Spleen (tissue), 11 donors: ENCODE measurements at regions not wholly inside any gene's neighbourhood (a gene's known extent, or its start where the extent isn't known, plus 50 kb on each side); places are given as distances from the start of the nearest gene placed in this dataset.
"Not testable (repeated sequence)": the region's sequence is repeated elsewhere in the genome, so short reads cannot be mapped to it uniquely, and the experiment has no call there.

Experiments
- DNase-seq: peaks from one replicate; pipeline ENCODE4 v3.0.0-alpha.2; 2020
- H3K27ac ChIP-seq, 8 donors: fragments of 200-600 bp; sonication (generic) in 7 of 8; 1 replicate in 4 of 8; 2 replicates in 4 of 8; pipeline versions ENCODE4 v1.5.0 to v1.8.0; 2016 to 2021; ENCODE audit warnings: inconsistent platforms in 4 of 8, mild to moderate bottlenecking in 4 of 8, moderate library complexity in 1 of 8
- H3K27me3 ChIP-seq, 7 donors: fragments of 200-600 bp; sonication (generic) in 6 of 7; replicated peaks in 1 of 7; 1 replicate in 4 of 7; 2 replicates in 3 of 7; pipeline versions ENCODE4 v1.5.0 to v1.8.0; 2016 to 2021; ENCODE audit warnings: inconsistent platforms in 3 of 7, mild to moderate bottlenecking in 1 of 7
- H3K36me3 ChIP-seq, 6 donors: fragments of 200-600 bp; sonication (generic) in 5 of 6; 1 replicate in 4 of 6; 2 replicates in 2 of 6; pipeline versions ENCODE4 v1.5.0 to v1.8.0; 2016 to 2021; ENCODE audit warnings: inconsistent platforms in 2 of 6
- H3K4me1 ChIP-seq, 6 donors: fragments of 200-600 bp; sonication (generic) in 5 of 6; 1 replicate in 3 of 6; 2 replicates in 3 of 6; pipeline versions ENCODE4 v1.5.0 to v1.8.0; 2016 to 2021; ENCODE audit warnings: inconsistent platforms in 3 of 6
- H3K4me3 ChIP-seq, 8 donors: fragments of 200-600 bp; sonication (generic) in 7 of 8; 1 replicate in 4 of 8; 2 replicates in 4 of 8; pipeline versions ENCODE4 v1.5.0 to v1.8.0; 2016 to 2021; ENCODE audit warnings: inconsistent platforms in 4 of 8, mild to moderate bottlenecking in 4 of 8, moderate library complexity in 2 of 8
- H3K9me3 ChIP-seq, 8 donors: fragments of 200-600 bp; sonication (generic) in 7 of 8; 1 replicate in 4 of 8; 2 replicates in 4 of 8; pipeline versions ENCODE4 v1.5.0 to v1.8.0; 2016 to 2021; ENCODE audit warnings: inconsistent platforms in 4 of 8
- CTCF ChIP-seq, 11 experiments: fragments of 200-600 bp in 7 of 11; fragments of 450-650 bp in 4 of 11; sonication (generic) in 4 of 11; IDR thresholded peaks in 8 of 11; conservative IDR thresholded peaks in 3 of 11; 1 replicate in 7 of 11; 2 replicates in 4 of 11; pipeline versions ENCODE4 v1.4.0 to v1.8.0; 2016 to 2021; ENCODE audit warnings: antibody characterized with exemption in 11 of 11, inconsistent platforms in 4 of 11, mild to moderate bottlenecking in 1 of 11
- POLR2A ChIP-seq, 3 donors: fragments of 450-650 bp; IDR thresholded peaks; one replicate each; pipeline ENCODE4 v1.5.1; 2017; ENCODE audit warnings: antibody characterized with exemption in 3 of 3, mild to moderate bottlenecking in 1 of 3
- POLR2AphosphoS5 ChIP-seq, 3 donors: sonication (generic); formaldehyde crosslinking; IDR thresholded peaks; one replicate each; pipeline ENCODE4 v1.5.1; 2017; ENCODE audit warnings: antibody characterized with exemption in 3 of 3
- WGBS, 5 donors: extraction: QIAGEN DNeasy Blood & Tissue Kit in 3 of 5; methylation state at CpG; one replicate each; pipeline versions ENCODE4 v1.1.5 to v1.1.7; 2013 to 2018; 5-methylcytosine and 5-hydroxymethylcytosine counted together
- intact Hi-C: fragments of 100-400 bp; cut with DNase I; formaldehyde crosslinking; loops from one replicate; pipeline ENCODE4 v1.15.0; 2023; ENCODE audit warnings: low total_unique reads
- donor health status: healthy with polysubstance abuse.
- donor health status: DM: no; HTN: no; CAD: no; lungs with moderate emphysema.
- donor health status: DM: no; HTN: no; CAD: no.
- donor health status: Bipolar disorder and iron deficiency.
- donor health status: healthy.
- donor health status: DM: no; HTN: no; CAD: no.
- donor health status: DM: yes; HTN: yes; CAD: no.

GRCh38 chr1:223996376-223996775 is 117.5 kb upstream of the FBXO28 start:
- DNase-seq, H3K36me3 ChIP-seq, H3K4me3 ChIP-seq, H3K9me3 ChIP-seq, H3K27ac ChIP-seq, intact Hi-C loops, H3K27me3 ChIP-seq: not testable (repeated sequence)
- WGBS, 5 donors = 94 to 98% (median 96%) methylated on average over 2 of the region's 2 CpGs
- peaks cover 3 to 26% (median 11%) of the 10 kb centered on the region in 6 donors for H3K4me1 ChIP-seq

GRCh38 chr1:223992456-223993246 is 121.3 kb upstream of the FBXO28 start:
- WGBS, 5 donors = 0 to 1% (median 0%) methylated on average over 17 to 60 of the region's 70 CpGs
- not testable (repeated sequence) for H3K9me3 ChIP-seq
- peak overlapping the region; percentile 49 to 92 (median 89) for H3K27ac ChIP-seq

GRCh38 chr1:223991297-223991857 is 122.5 kb upstream of the FBXO28 start:
- intact Hi-C loops, H3K9me3 ChIP-seq, H3K27me3 ChIP-seq, H3K36me3 ChIP-seq, H3K27ac ChIP-seq: not testable (repeated sequence)
- DNase-seq = peak; percentile 73
- Histone ChIP-seq H3K4me1 (peaks cover 3 to 15% (median 6%) of the 10 kb centered on the region in 6 donors), H3K4me3 (peak overlapping the region in 1 of 8 donors; percentile 81)
- WGBS, 5 donors = 97 to 98% (median 98%) methylated on average over 9 to 10 of the region's 10 CpGs

More at GRCh38 chr1:223992456-223993246, 121.3 kb upstream of the FBXO28 start:
- H3K36me3 ChIP-seq, intact Hi-C loops, H3K27me3 ChIP-seq: not testable (repeated sequence)
- Histone ChIP-seq H3K4me3 (peak overlapping the region; percentile 57 to 81 (median 64)), H3K4me1 (peaks cover 3 to 15% (median 6%) of the 10 kb centered on the region in 6 donors)
- peak in 1 of 11 experiments; percentile 10 for TF ChIP-seq CTCF (IDR thresholded peaks at IDR 0.05 in 8 of 11, conservative IDR thresholded peaks at IDR 0.05 in 3 of 11)
- peak; percentile 30 to 98 (median 85) for TF ChIP-seq POLR2A (IDR thresholded peaks at IDR 0.05)
- TF ChIP-seq POLR2AphosphoS5 (IDR thresholded peaks at IDR 0.05) = peak; percentile 97 to 98 (median 98)
- peak; percentile 100 for DNase-seq

GRCh38 chr1:223961985-223962384 is 116.2 kb upstream of the TP53BP2 start:
- DNase-seq, H3K27me3 ChIP-seq, H3K9me3 ChIP-seq, intact Hi-C loops, H3K4me1 ChIP-seq, H3K27ac ChIP-seq, H3K4me3 ChIP-seq: not testable (repeated sequence)
- peaks cover 0 to 11% (median 0%) of the 10 kb centered on the region in 6 donors for H3K36me3 ChIP-seq
- 85 to 95% (median 89%) methylated on average over 2 to 4 of the region's 4 CpGs for WGBS, 5 donors

GRCh38 chr1:223952801-223953200 is 107.1 kb upstream of the TP53BP2 start:
- peaks cover 0 to 15% (median 0%) of the 10 kb centered on the region in 6 donors for H3K36me3 ChIP-seq
- intact Hi-C loops, H3K27me3 ChIP-seq, H3K9me3 ChIP-seq, H3K4me3 ChIP-seq, DNase-seq, H3K4me1 ChIP-seq, H3K27ac ChIP-seq: not testable (repeated sequence)
- 71 to 97% (median 89%) methylated on average over 1 to 2 of the region's 2 CpGs for WGBS, 5 donors

- H3K4me1 ChIP-seq, H3K27ac ChIP-seq, DNase-seq, intact Hi-C loops, H3K27me3 ChIP-seq, H3K9me3 ChIP-seq, H3K4me3 ChIP-seq: not testable (repeated sequence)
- 94 to 99% (median 97%) methylated on average over 13 to 14 of the region's 14 CpGs for WGBS, 5 donors
- peaks cover 0 to 15% (median 0%) of the 10 kb centered on the region in 6 donors for H3K36me3 ChIP-seq
Observed at GRCh38 chr1:223951551-223951950, 105.8 kb upstream of the TP53BP2 start.

- H3K27me3 ChIP-seq, H3K4me3 ChIP-seq, intact Hi-C loops, DNase-seq, H3K27ac ChIP-seq, H3K4me1 ChIP-seq, H3K9me3 ChIP-seq: not testable (repeated sequence)
- WGBS, 5 donors = 89 to 100% (median 98%) methylated on average over 2 to 10 of the region's 10 CpGs; no CpG with 5 or more reads in 1 of the 5 donors
- H3K36me3 ChIP-seq = peaks cover 0 to 15% (median 0%) of the 10 kb centered on the region in 6 donors
Observed at GRCh38 chr1:223949944-223950343, 104.2 kb upstream of the TP53BP2 start.

- H3K27ac ChIP-seq, intact Hi-C loops, DNase-seq, H3K9me3 ChIP-seq, H3K4me1 ChIP-seq, H3K4me3 ChIP-seq, H3K27me3 ChIP-seq: not testable (repeated sequence)
- H3K36me3 ChIP-seq = peaks cover 0 to 15% (median 0%) of the 10 kb centered on the region in 6 donors
- 94 to 99% (median 96%) methylated on average over 8 to 11 of the region's 12 CpGs for WGBS, 5 donors
Observed at GRCh38 chr1:223948041-223948440, 102.3 kb upstream of the TP53BP2 start.

- H3K27me3 ChIP-seq, H3K4me1 ChIP-seq, intact Hi-C loops, H3K27ac ChIP-seq, DNase-seq, H3K4me3 ChIP-seq, H3K9me3 ChIP-seq, H3K36me3 ChIP-seq: not testable (repeated sequence)
- 80 to 98% (median 96%) methylated on average over 2 of the region's 2 CpGs for WGBS, 5 donors
Observed at GRCh38 chr1:223936592-223936991, 90.8 kb upstream of the TP53BP2 start.

- H3K36me3 ChIP-seq, DNase-seq, H3K27ac ChIP-seq, H3K4me1 ChIP-seq, H3K27me3 ChIP-seq, intact Hi-C loops, H3K4me3 ChIP-seq, H3K9me3 ChIP-seq: not testable (repeated sequence)
- 40 to 100% (median 90%) methylated on average over 1 of the region's 1 CpG for WGBS, 5 donors
Observed at GRCh38 chr1:223931476-223931875, 85.7 kb upstream of the TP53BP2 start.
